ENCODE measurements at regions not wholly inside any gene's neighbourhood (a gene's known extent, or its start where the extent isn't known, plus 50 kb on each side); places are given as distances from the start of the nearest gene placed in this dataset.

DNA sequence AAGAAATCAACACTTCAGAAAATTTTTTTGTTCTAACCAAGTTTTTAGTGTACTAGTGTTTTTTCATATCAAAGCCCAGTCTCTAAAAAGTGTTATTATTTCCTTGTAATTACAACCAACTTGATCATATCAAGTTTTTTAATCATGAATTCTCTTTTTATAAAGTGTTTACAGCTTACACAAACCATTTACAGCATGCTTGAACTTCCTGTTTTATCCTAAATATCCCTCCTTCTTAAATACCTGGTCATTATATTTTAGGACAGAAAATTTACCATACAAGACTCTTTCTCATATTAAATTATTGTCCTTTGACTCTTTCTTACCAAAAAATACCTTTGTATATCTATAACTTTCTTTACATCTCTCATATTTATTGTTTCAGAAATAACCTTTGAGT, 89.4 kb upstream of the NPY2R start:
- TF ChIP-seq CTCF (IDR thresholded peaks at IDR 0.05) (no peak), ZFX (IDR thresholded peaks at IDR 0.05; ENCODE audit: borderline replicate concordance) (no peak)
